ENCODE measurements at regions not wholly inside any gene's neighbourhood (a gene's known extent, or its start where the extent isn't known, plus 50 kb on each side); places are given as distances from the start of the nearest gene placed in this dataset.

- Mint-ChIP-seq H3K27ac (no peak overlapping the region), H3K4me3 (no peak overlapping the region), H3K4me1 (no peaks in the 10 kb centered on the region), H3K36me3 (no peaks in the 10 kb centered on the region), H3K9me3 (peaks cover under 1% of the 10 kb centered on the region), H3K27me3 (ENCODE audit: low read depth) (no peaks in the 10 kb centered on the region)
- ATAC-seq = no peak
- no peak for TF ChIP-seq ZNF121 (CRISPR knock-in tag; IDR thresholded peaks at IDR 0.05)
- TF ChIP-seq AFF4 (CRISPR knock-in tag; IDR thresholded peaks at IDR 0.05; ENCODE audit: borderline replicate concordance) = no peak
- TF ChIP-seq RORB (CRISPR knock-in tag; IDR thresholded peaks at IDR 0.05) = no peak
- no peak for TF ChIP-seq ZNF671 (CRISPR knock-in tag; IDR thresholded peaks at IDR 0.05)
- no peak for TF ChIP-seq AR (CRISPR knock-in tag; IDR thresholded peaks at IDR 0.05)
- TF ChIP-seq PRDM15 (CRISPR knock-in tag; IDR thresholded peaks at IDR 0.05) = no peak
- no peak for TF ChIP-seq JUN (CRISPR knock-in tag; IDR thresholded peaks at IDR 0.05)
- TF ChIP-seq JAZF1 (CRISPR knock-in tag; IDR thresholded peaks at IDR 0.05) = no peak
- TF ChIP-seq ZMAT4 (CRISPR knock-in tag; IDR thresholded peaks at IDR 0.05) = no peak
- no peak for DNase-seq (ENCODE audit: low spot score)
- ChIA-PET POLR2A (no interaction called here), CTCF (no interaction called here)
Observed at GRCh38 chr6:81130061-81130460, 622.4 kb downstream of the TENT5A start.

- POLR2A ChIA-PET = no interaction called here
- no peak overlapping the region for H3K27ac Mint-ChIP-seq
- H3K9me3 Mint-ChIP-seq = peaks cover 1% of the 10 kb centered on the region; the same call in 1 of the 2 replicates
- DNase-seq (ENCODE audit: low spot score) = no peak
- H3K27me3 Mint-ChIP-seq (ENCODE audit: low read depth) = no peaks in the 10 kb centered on the region
- 0 out of 2 replicates have a peak, but pooled peaks cover 1% of the 10 kb centered on the region for H3K36me3 Mint-ChIP-seq
- TF ChIP-seq E2F4 (CRISPR knock-in tag; IDR thresholded peaks at IDR 0.05; ENCODE audit: borderline replicate concordance, low read depth) (no peak), ATF3 (CRISPR knock-in tag; conservative IDR thresholded peaks at IDR 0.05) (no peak), TP53 (CRISPR knock-in tag; IDR thresholded peaks at IDR 0.05) (no peak), NFATC4 (CRISPR knock-in tag; IDR thresholded peaks at IDR 0.05) (no peak), JAZF1 (CRISPR knock-in tag; IDR thresholded peaks at IDR 0.05) (no peak), ZNF138 (CRISPR knock-in tag; conservative IDR thresholded peaks at IDR 0.05) (no peak), FOXP1 (CRISPR knock-in tag; IDR thresholded peaks at IDR 0.05; ENCODE audit: borderline replicate concordance) (no peak), ZNF416 (CRISPR knock-in tag; IDR thresholded peaks at IDR 0.05) (no peak), CBFB (CRISPR knock-in tag; IDR thresholded peaks at IDR 0.05; ENCODE audit: low read depth) (no peak), TEAD4 (CRISPR knock-in tag; IDR thresholded peaks at IDR 0.05) (no peak), GABPB1 (CRISPR knock-in tag; IDR thresholded peaks at IDR 0.05) (no peak), ETV6 (CRISPR knock-in tag; IDR thresholded peaks at IDR 0.05) (no peak), MYBL2 (CRISPR knock-in tag; IDR thresholded peaks at IDR 0.05) (no peak), MAX (CRISPR knock-in tag; IDR thresholded peaks at IDR 0.05) (no peak), SMAD4 (CRISPR knock-in tag; IDR thresholded peaks at IDR 0.05) (no peak), ATF1 (CRISPR knock-in tag; IDR thresholded peaks at IDR 0.05) (no peak)
- CTCF ChIA-PET = no interaction called here
- no peaks in the 10 kb centered on the region for H3K4me1 Mint-ChIP-seq
- H3K4me3 Mint-ChIP-seq = no peak overlapping the region
- no peak for ATAC-seq
Observed at GRCh38 chr6:81128671-81129070, 623.8 kb downstream of the TENT5A start.

All from WTC11 (cell line).